GM23338 (cell line): ENCODE measurements at regions not wholly inside any gene's neighbourhood (a gene's known extent, or its start where the extent isn't known, plus 50 kb on each side); places are given as distances from the start of the nearest gene placed in this dataset.

ENCODE experiments used
- ATAC-seq: fragments of 200-7000 bp; cut with Tn5 transposase; 3 replicates; pipeline ENCODE4 v1.9.1; 2020
- DNase-seq: peaks from one replicate; pipeline ENCODE4 v3.0.0-alpha.2; 2015; ENCODE audit warnings: low spot score
- H2AFZ ChIP-seq: fragments of 200-600 bp; sonication (generic); 2 replicates; pipeline ENCODE4 v1.8.0; 2016; ENCODE audit warnings: antibody characterized with exemption, mild to moderate bottlenecking, moderate library complexity
- H3F3A ChIP-seq: fragments of 200-600 bp; sonication (generic); replicated peaks from 2 replicates; pipeline ENCODE4 v1.8.0; 2017; ENCODE audit warnings: antibody characterized with exemption, mixed run types, low read depth
- H3K27ac ChIP-seq: fragments of 200-600 bp; sonication (generic); 2 replicates; pipeline ENCODE4 v1.6.1; 2016; ENCODE audit warnings: low read depth
- H3K27me3 ChIP-seq: fragments of 200-600 bp; sonication (generic); 2 replicates; pipeline ENCODE4 v1.8.0; 2016; ENCODE audit warnings: mild to moderate bottlenecking, mixed run types, moderate library complexity; ENCODE audit not compliant: insufficient read depth
- H3K36me3 ChIP-seq: fragments of 200-600 bp; sonication (generic); 2 replicates; pipeline ENCODE4 v1.8.0; 2016; ENCODE audit warnings: mild to moderate bottlenecking; ENCODE audit not compliant: insufficient read depth
- H3K4me1 ChIP-seq: fragments of 200-600 bp; sonication (generic); 2 replicates; pipeline ENCODE4 v1.8.0; 2016; ENCODE audit warnings: mild to moderate bottlenecking, moderate library complexity; ENCODE audit not compliant: insufficient read depth
- H3K4me2 ChIP-seq: fragments of 200-600 bp; sonication (generic); 2 replicates; pipeline ENCODE4 v1.7.1; 2017; ENCODE audit warnings: mixed run types
- H3K4me3 ChIP-seq: fragments of 200-600 bp; sonication (generic); 2 replicates; pipeline ENCODE4 v1.6.1; 2016; ENCODE audit warnings: mixed run types
- H3K79me2 ChIP-seq: fragments of 200-600 bp; sonication (generic); replicated peaks from 2 replicates; pipeline ENCODE4 v1.8.0; 2017; ENCODE audit warnings: mild to moderate bottlenecking; ENCODE audit not compliant: insufficient read depth
- H3K9me2 ChIP-seq: fragments of 200-600 bp; sonication (generic); 2 replicates; pipeline ENCODE4 v1.8.0; 2017; ENCODE audit not compliant: insufficient read depth
- H4K20me1 ChIP-seq: fragments of 200-600 bp; sonication (generic); replicated peaks from 2 replicates; pipeline ENCODE4 v1.8.0; 2017; ENCODE audit warnings: mild to moderate bottlenecking; ENCODE audit not compliant: insufficient read depth
- H3K27ac Mint-ChIP-seq: 2 replicates; pipeline ENCODE4 v1.8.0; 2020; ENCODE audit warnings: inconsistent platforms, mild to moderate bottlenecking, moderate library complexity, mixed read lengths
- H3K27me3 Mint-ChIP-seq: 3 replicates; pipeline ENCODE4 v1.8.0; 2022; ENCODE audit warnings: low read depth, mild to moderate bottlenecking, moderate library complexity, mixed read lengths, inconsistent platforms; ENCODE audit not compliant: insufficient read depth, poor library complexity
- H3K36me3 Mint-ChIP-seq: 3 replicates; pipeline ENCODE4 v1.8.0; 2021; ENCODE audit warnings: low read depth, mild to moderate bottlenecking, inconsistent platforms, moderate library complexity, mixed read lengths
- H3K4me1 Mint-ChIP-seq: 3 replicates; pipeline ENCODE4 v1.8.0; 2020; ENCODE audit warnings: mild to moderate bottlenecking, inconsistent platforms, mixed read lengths
- H3K4me3 Mint-ChIP-seq: 3 replicates; pipeline ENCODE4 v1.8.0; 2021; ENCODE audit warnings: moderate library complexity, mild to moderate bottlenecking, inconsistent platforms, mixed read lengths
- H3K9me3 Mint-ChIP-seq: 3 replicates; pipeline ENCODE4 v1.8.0; 2020; ENCODE audit warnings: moderate library complexity, mild to moderate bottlenecking, inconsistent platforms, mixed read lengths
- CREB1 ChIP-seq: fragments of 250-450 bp; sonication (Bioruptor Pico); IDR thresholded peaks from 2 replicates; pipeline ENCODE4 v1.5.0; 2020; ENCODE audit warnings: low read depth, mild to moderate bottlenecking, moderate library complexity
- ETS1 ChIP-seq: IDR thresholded peaks from 2 replicates; pipeline ENCODE4 v1.6.1; 2016; ENCODE audit warnings: antibody characterized with exemption
- EZH2 ChIP-seq: fragments of 200-600 bp; sonication (generic); IDR thresholded peaks from one replicate; pipeline ENCODE4 v1.8.0; 2017; ENCODE audit warnings: antibody characterized with exemption, mild to moderate bottlenecking, low read depth; ENCODE audit not compliant: unreplicated experiment
- EZH2phosphoT487 ChIP-seq: fragments of 200-600 bp; sonication (generic); IDR thresholded peaks from one replicate; pipeline ENCODE4 v1.8.1; 2018; ENCODE audit warnings: antibody characterized with exemption; ENCODE audit not compliant: unreplicated experiment
- JUNB ChIP-seq: IDR thresholded peaks from one replicate; pipeline ENCODE4 v1.6.1; 2016; ENCODE audit warnings: antibody characterized with exemption; ENCODE audit not compliant: unreplicated experiment
- NANOG ChIP-seq: IDR thresholded peaks from 2 replicates; pipeline ENCODE4 v1.6.1; 2016; ENCODE audit warnings: antibody characterized with exemption, borderline replicate concordance
- POLR2AphosphoS5 ChIP-seq: IDR thresholded peaks from 2 replicates; pipeline ENCODE4 v1.6.1; 2016; ENCODE audit warnings: antibody characterized with exemption, low read depth
- REST ChIP-seq: IDR thresholded peaks from one replicate; pipeline ENCODE4 v1.6.1; 2018; ENCODE audit warnings: antibody characterized with exemption; ENCODE audit not compliant: unreplicated experiment
- ZNF114 ChIP-seq: fragments of 250-450 bp; sonication (Bioruptor Pico); IDR thresholded peaks from 2 replicates; pipeline ENCODE4 v1.5.0; 2020; ENCODE audit warnings: mild to moderate bottlenecking, moderate library complexity
- ZNF331 ChIP-seq: fragments of 250-450 bp; sonication (Bioruptor Pico); IDR thresholded peaks from 2 replicates; pipeline ENCODE4 v1.5.0; 2020; ENCODE audit warnings: low read depth, mild to moderate bottlenecking, moderate library complexity
- ZNF462 ChIP-seq: fragments of 250-450 bp; sonication (Bioruptor Pico); IDR thresholded peaks from 2 replicates; pipeline ENCODE4 v1.5.0; 2020; ENCODE audit warnings: mild to moderate bottlenecking, moderate library complexity

- TF ChIP-seq ZNF462 (CRISPR knock-in tag), result no peak
These were observed 147.6 kb upstream of the TNR start (continued) for GRCh38 chr1:175890958-175891357.

- no peaks in the 10 kb centered on the region for H3K79me2 ChIP-seq
- no peak overlapping the region for H3K4me2 ChIP-seq
- no peak overlapping the region for H3K4me3 ChIP-seq
- no peaks in the 10 kb centered on the region for H3K9me3 Mint-ChIP-seq
- no peaks in the 10 kb centered on the region for H3K36me3 Mint-ChIP-seq
- peaks cover 66% of the 10 kb centered on the region for H3K27me3 Mint-ChIP-seq
- H3F3A ChIP-seq, result no peaks in the 10 kb centered on the region
- H2AFZ ChIP-seq, result no peak overlapping the region
- no peak overlapping the region for H3K27ac ChIP-seq
- no peak overlapping the region for H3K4me3 Mint-ChIP-seq
- H3K27me3 ChIP-seq, result peaks cover 80% of the 10 kb centered on the region
- no peak overlapping the region for H3K27ac Mint-ChIP-seq
- H3K4me1 ChIP-seq, result no peaks in the 10 kb centered on the region
- no peak for TF ChIP-seq NANOG
- TF ChIP-seq EZH2, result no peak
- TF ChIP-seq JUNB, result no peak
- no peak for TF ChIP-seq POLR2AphosphoS5
- no peak for TF ChIP-seq ZNF331
- TF ChIP-seq EZH2phosphoT487, result no peak
- no peak for TF ChIP-seq CREB1 (CRISPR knock-in tag)
- no peak for TF ChIP-seq REST
- TF ChIP-seq ZNF114 (CRISPR knock-in tag), result no peak
- no peak for TF ChIP-seq ETS1
- H3K9me2 ChIP-seq, result no peaks in the 10 kb centered on the region
- H3K36me3 ChIP-seq, result no peaks in the 10 kb centered on the region
- DNase-seq, result no peak
- ATAC-seq, result no peak
- H4K20me1 ChIP-seq, result peaks cover 2% of the 10 kb centered on the region; the same call in 1 of the 2 replicates
- peaks cover 14% of the 10 kb centered on the region for H3K4me1 Mint-ChIP-seq
These were observed 146.5 kb upstream of the TNR start for GRCh38 chr1:175889848-175890247.
